Body of pancreas (tissue), 4 donors: ENCODE measurements at regions not wholly inside any gene's neighbourhood (a gene's known extent, or its start where the extent isn't known, plus 50 kb on each side); places are given as distances from the start of the nearest gene placed in this dataset.

Source experiments
- ATAC-seq: fragments of 150-250 bp; one replicate; pipeline ENCODE4 v1.9.1; 2016
- DNase-seq, 4 donors: peaks; one replicate each; pipeline ENCODE4 v3.0.0-alpha.2; 2019
- H3K27ac ChIP-seq, 4 donors: fragments of 200-600 bp; sonication (generic); 1 replicate in 3 of 4; 2 replicates in 1 of 4; pipeline versions ENCODE4 v1.5.1 to v1.6.1; 2016 to 2019; ENCODE audit warnings: mild to moderate bottlenecking in 1 of 4, mixed read lengths in 1 of 4, moderate library complexity in 1 of 4
- H3K27me3 ChIP-seq, 2 donors: fragments of 200-600 bp; sonication (generic); one replicate each; pipeline ENCODE4 v1.6.0; 2016; ENCODE audit warnings: mild to moderate bottlenecking in 1 of 2
- H3K36me3 ChIP-seq, 2 donors: fragments of 200-600 bp; sonication (generic); replicated peaks in 1 of 2; 2 replicates each; pipeline ENCODE4 v1.5.1; 2016; ENCODE audit warnings: low read depth in 2 of 2; ENCODE audit not compliant: insufficient read depth in 1 of 2
- H3K4me1 ChIP-seq: fragments of 200-600 bp; sonication (generic); one replicate; pipeline ENCODE4 v1.6.0; 2016
- H3K4me3 ChIP-seq, 2 donors: fragments of 200-600 bp; sonication (generic); 1 replicate in 1 of 2; 2 replicates in 1 of 2; pipeline ENCODE4 v1.5.1; 2016 to 2019
- H3K9me3 ChIP-seq, 3 donors: fragments of 200-600 bp; sonication (generic); 1 replicate in 2 of 3; 2 replicates in 1 of 3; pipeline ENCODE4 v1.5.1; 2016
- CTCF ChIP-seq, 7 experiments: fragments of 450-650 bp in 4 of 7; fragments of 200-600 bp in 3 of 7; sonication (generic) in 3 of 7; IDR thresholded peaks; one replicate each; pipeline ENCODE4 v1.5.1; 2016 to 2019; ENCODE audit warnings: antibody characterized with exemption in 7 of 7
- POLR2A ChIP-seq, 3 donors: fragments of 450-650 bp; IDR thresholded peaks; one replicate each; pipeline ENCODE4 v1.6.1; 2016; ENCODE audit warnings: antibody characterized with exemption in 3 of 3, mild to moderate bottlenecking in 2 of 3
- WGBS, 2 donors: methylation state at CpG; one replicate each; pipeline ENCODE4 v1.1.5; 2017; 5-methylcytosine and 5-hydroxymethylcytosine counted together
- intact Hi-C: fragments of 100-400 bp; cut with DNase I; formaldehyde crosslinking; loops from one replicate; pipeline ENCODE4 v1.15.1; 2023

DNA sequence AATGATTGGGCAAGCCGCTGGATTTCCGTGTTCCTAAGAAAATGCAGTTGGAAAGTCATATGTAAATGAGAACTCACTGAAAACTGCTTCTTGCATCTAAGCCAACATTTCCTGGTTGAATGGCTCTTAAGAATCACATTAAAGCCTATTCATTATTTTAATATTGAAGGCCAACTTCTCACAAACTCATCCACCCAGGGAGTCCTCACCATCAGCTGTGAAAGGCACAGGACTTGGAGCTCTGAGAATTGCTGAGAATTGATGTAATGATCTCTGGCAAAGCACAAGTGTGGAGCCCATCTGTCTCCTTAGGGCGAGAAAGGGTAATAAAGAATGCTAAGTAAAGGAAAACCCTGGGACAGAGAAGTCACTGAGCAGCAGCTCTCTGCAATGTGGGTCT lies 55.9 kb upstream of the APCDD1 start:
- ATAC-seq (no peak), DNase-seq (no peak)
- 73 to 78% methylated on average over 3 of the region's 3 CpGs for WGBS, 2 donors
- intact Hi-C loops, result no loop called here
- Histone ChIP-seq H3K4me1 (no peaks in the 10 kb centered on the region), H3K9me3 (no peaks in the 10 kb centered on the region), H3K4me3 (no peak overlapping the region), H3K27ac (no peak overlapping the region), H3K27me3 (no peaks in the 10 kb centered on the region), H3K36me3 (no peaks in the 10 kb centered on the region)
- no peak for TF ChIP-seq POLR2A (IDR thresholded peaks at IDR 0.05)
- no peak for TF ChIP-seq CTCF (IDR thresholded peaks at IDR 0.05)

DNA sequence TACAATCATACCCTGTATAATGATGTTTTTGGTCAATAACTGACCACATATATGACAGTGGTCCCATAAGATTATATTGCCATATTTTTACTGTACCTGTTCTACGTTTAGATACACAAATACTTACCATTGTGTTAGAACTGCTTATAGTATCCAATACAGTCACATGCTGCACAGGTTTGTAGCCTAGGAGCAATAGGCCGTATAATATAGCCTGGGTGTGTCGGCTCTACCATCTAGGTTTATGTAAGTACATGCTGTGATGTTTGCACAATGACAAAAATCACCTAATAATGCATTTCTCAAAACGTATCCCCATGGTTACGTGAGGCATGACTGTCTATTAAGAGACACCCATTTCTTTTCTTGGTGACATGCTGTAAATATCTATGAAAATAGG lies 55.0 kb upstream of the APCDD1 start:
- 70 to 81% methylated on average over 5 of the region's 5 CpGs for WGBS, 2 donors
- Histone ChIP-seq H3K9me3 (no peaks in the 10 kb centered on the region), H3K4me3 (no peak overlapping the region), H3K27ac (no peak overlapping the region), H3K4me1 (no peaks in the 10 kb centered on the region), H3K27me3 (no peaks in the 10 kb centered on the region), H3K36me3 (no peaks in the 10 kb centered on the region)
- intact Hi-C loops, result no loop called here
- DNase-seq, result no peak
- TF ChIP-seq CTCF (IDR thresholded peaks at IDR 0.05), result no peak
- no peak for TF ChIP-seq POLR2A (IDR thresholded peaks at IDR 0.05)
- ATAC-seq, result no peak

DNA sequence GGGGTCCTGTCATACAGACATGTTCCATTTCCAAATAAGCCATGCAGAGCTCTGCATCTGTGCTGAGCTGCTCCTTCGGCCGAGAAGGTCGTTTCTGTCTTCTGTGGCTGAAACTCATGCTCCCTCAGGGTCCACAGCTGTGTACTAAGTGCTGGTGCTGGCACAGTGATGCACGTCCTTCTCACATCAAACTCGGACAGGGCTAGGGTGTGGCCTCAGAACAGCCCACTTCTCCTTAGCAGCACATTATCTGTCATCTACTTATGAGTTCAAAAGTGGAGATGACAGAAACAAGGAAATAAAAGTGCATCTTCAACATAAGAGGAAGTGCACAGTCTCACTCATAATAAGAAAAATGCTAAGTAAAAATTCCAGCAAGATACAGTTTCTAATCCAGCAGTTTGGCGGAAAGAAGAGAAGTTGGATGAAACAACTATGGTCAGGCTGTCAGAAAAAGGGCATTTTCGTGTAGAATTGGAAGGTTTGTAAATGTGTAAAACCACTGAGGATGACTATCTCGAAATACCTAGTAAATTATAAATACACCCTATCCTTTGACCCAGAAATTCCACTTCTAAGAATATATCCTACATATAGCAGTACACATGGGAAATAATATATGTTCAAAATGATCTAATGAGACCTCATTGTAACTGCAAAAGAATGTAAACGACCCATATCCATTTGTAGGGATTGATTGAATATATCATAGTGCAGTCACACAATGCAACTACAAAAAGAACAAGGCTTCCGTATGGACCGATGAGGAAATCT lies 53.7 kb upstream of the APCDD1 start:
- Histone ChIP-seq H3K4me3 (no peak overlapping the region), H3K9me3 (no peaks in the 10 kb centered on the region), H3K4me1 (no peaks in the 10 kb centered on the region), H3K27ac (no peak overlapping the region), H3K36me3 (no peaks in the 10 kb centered on the region), H3K27me3 (no peaks in the 10 kb centered on the region)
- no peak for ATAC-seq
- TF ChIP-seq CTCF (IDR thresholded peaks at IDR 0.05) (no peak), POLR2A (IDR thresholded peaks at IDR 0.05) (no peak)
- no peak for DNase-seq
- intact Hi-C loops, result no loop called here
- 67 to 76% methylated on average over 11 of the region's 11 CpGs for WGBS, 2 donors

DNA sequence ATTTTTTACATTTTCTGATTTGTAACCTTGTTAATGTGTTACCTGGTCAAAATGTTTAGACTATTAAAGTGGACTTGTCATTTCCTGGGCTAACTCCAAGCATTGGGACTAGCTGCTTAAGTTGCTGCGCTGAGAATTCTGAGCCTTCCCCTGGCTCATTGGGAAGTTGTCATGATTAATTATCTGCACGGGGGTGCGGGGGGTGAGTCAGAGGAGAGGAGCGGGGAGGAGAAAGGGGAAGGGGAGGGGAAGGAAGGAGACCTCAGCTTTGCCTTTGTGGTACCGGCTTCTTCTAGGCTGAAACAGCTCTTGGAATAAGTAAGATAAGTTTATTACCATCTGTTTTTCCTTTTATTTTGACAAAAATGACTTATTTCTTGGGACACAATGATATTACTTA lies 52.9 kb upstream of the APCDD1 start:
- Histone ChIP-seq H3K4me3 (no peak overlapping the region), H3K4me1 (no peaks in the 10 kb centered on the region), H3K27me3 (no peaks in the 10 kb centered on the region), H3K27ac (no peak overlapping the region), H3K9me3 (no peaks in the 10 kb centered on the region), H3K36me3 (no peaks in the 10 kb centered on the region)
- intact Hi-C loops, result no loop called here
- ATAC-seq (peak; percentile 40), DNase-seq (no peak)
- WGBS, 2 donors, result 18 to 31% methylated on average over 4 to 5 of the region's 5 CpGs
- TF ChIP-seq POLR2A (IDR thresholded peaks at IDR 0.05), result no peak
- no peak for TF ChIP-seq CTCF (IDR thresholded peaks at IDR 0.05)

- H3K4me3 ChIP-seq, result no peak overlapping the region
- H3K27me3 ChIP-seq, result no peaks in the 10 kb centered on the region
- H3K27ac ChIP-seq, result no peak overlapping the region
- WGBS, 2 donors, result 81 to 82% methylated on average over 6 of the region's 6 CpGs
- TF ChIP-seq CTCF (IDR thresholded peaks at IDR 0.05) (no peak), POLR2A (IDR thresholded peaks at IDR 0.05) (no peak)
- no peaks in the 10 kb centered on the region for H3K4me1 ChIP-seq
- H3K36me3 ChIP-seq, result no peaks in the 10 kb centered on the region
- ATAC-seq (no peak), DNase-seq (no peak)
- intact Hi-C loops, result no loop called here
- H3K9me3 ChIP-seq, result no peaks in the 10 kb centered on the region
These were observed 52.5 kb upstream of the APCDD1 start for GRCh38 chr18:10401930-10402329.
